ENCODE measurements at regions not wholly inside any gene's neighbourhood (a gene's known extent, or its start where the extent isn't known, plus 50 kb on each side); places are given as distances from the start of the nearest gene placed in this dataset.

DNA sequence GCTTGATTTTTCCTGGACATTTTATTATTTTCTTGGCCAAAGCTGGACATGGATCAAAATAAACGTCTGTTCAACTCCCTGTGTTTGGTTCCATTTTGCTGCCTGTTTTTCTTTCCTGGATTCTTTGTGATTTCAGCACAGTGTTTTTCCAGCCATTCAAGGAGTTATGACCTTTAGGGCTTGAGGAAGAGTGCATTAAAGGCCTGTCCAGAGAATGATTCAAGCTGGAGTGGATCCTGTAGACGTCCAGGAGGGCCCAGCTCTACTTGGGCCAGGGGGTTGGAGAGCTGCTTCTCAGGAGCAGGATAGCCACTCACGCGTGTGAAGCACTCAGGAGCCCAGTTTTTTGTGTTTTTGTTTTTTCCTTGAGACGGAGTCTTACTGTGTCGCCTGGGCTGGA, 56.5 kb upstream of the IER3 start:
- Histone ChIP-seq H3K4me1 (ENCODE audit: insufficient read depth, low read length, severe bottlenecking) (no peaks in the 10 kb centered on the region), H2AFZ (ENCODE audit: low read length) (no peak overlapping the region), H3K36me3 (ENCODE audit: insufficient read depth, low read length) (no peaks in the 10 kb centered on the region), H3K27ac (ENCODE audit: low read depth, low read length, poor library complexity, severe bottlenecking) (no peak overlapping the region), H3K79me2 (ENCODE audit: insufficient read depth, low read length) (no peaks in the 10 kb centered on the region), H3K27me3 (ENCODE audit: insufficient read depth, low read length) (no peaks in the 10 kb centered on the region), H3K9me2 (ENCODE audit: low read depth, low read length) (no peaks in the 10 kb centered on the region), H3K4me3 (ENCODE audit: low read depth, low read length, poor library complexity, severe bottlenecking) (no peak overlapping the region), H3F3A (ENCODE audit: insufficient read depth, low read length) (no peaks in the 10 kb centered on the region), H3K9me3 (ENCODE audit: low read length) (no peaks in the 10 kb centered on the region), H4K20me1 (ENCODE audit: insufficient read depth, low read length) (no peaks in the 10 kb centered on the region), H3K9ac (ENCODE audit: low read length) (no peak overlapping the region), H3K4me2 (ENCODE audit: low read length) (no peak overlapping the region)
- no peak for TF ChIP-seq EZH2 (IDR thresholded peaks at IDR 0.05; ENCODE audit: borderline replicate concordance, low read length)
- TF ChIP-seq, protein P1, sequence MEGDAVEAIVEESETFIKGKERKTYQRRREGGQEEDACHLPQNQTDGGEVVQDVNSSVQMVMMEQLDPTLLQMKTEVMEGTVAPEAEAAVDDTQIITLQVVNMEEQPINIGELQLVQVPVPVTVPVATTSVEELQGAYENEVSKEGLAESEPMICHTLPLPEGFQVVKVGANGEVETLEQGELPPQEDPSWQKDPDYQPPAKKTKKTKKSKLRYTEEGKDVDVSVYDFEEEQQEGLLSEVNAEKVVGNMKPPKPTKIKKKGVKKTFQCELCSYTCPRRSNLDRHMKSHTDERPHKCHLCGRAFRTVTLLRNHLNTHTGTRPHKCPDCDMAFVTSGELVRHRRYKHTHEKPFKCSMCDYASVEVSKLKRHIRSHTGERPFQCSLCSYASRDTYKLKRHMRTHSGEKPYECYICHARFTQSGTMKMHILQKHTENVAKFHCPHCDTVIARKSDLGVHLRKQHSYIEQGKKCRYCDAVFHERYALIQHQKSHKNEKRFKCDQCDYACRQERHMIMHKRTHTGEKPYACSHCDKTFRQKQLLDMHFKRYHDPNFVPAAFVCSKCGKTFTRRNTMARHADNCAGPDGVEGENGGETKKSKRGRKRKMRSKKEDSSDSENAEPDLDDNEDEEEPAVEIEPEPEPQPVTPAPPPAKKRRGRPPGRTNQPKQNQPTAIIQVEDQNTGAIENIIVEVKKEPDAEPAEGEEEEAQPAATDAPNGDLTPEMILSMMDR (IDR thresholded peaks at IDR 0.05; ENCODE audit: low read length) = no peak

DNA sequence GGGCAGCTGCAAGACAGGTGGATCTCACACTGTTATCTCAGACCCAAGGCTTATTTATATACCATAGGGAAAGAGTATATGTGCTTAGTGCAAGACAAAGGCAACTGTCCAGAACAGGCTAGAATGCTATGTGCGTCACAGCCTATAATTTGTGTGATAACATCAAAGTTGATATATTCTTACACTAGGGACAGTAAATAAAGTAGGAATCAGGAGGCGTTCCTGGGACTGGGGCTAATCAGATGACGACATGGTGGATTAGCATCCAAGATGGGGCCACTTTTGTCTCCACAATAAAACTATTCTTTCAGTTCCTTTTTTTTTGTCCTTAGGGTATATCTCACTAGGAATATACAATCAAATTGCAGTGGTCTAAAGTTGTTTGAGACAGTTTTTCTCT, 54.9 kb upstream of the IER3 start:
- no peaks in the 10 kb centered on the region for H3K9me2 ChIP-seq (ENCODE audit: low read depth, low read length)
- H3K27me3 ChIP-seq (ENCODE audit: insufficient read depth, low read length) = no peaks in the 10 kb centered on the region
- no peak overlapping the region for H3K4me3 ChIP-seq (ENCODE audit: low read depth, low read length, poor library complexity, severe bottlenecking)
- no peak overlapping the region for H3K9ac ChIP-seq (ENCODE audit: low read length)
- no peak for TF ChIP-seq EZH2 (IDR thresholded peaks at IDR 0.05; ENCODE audit: borderline replicate concordance, low read length)
- TF ChIP-seq, protein P1 (IDR thresholded peaks at IDR 0.05; ENCODE audit: low read length) = no peak
- no peak overlapping the region for H3K4me2 ChIP-seq (ENCODE audit: low read length)
- H4K20me1 ChIP-seq (ENCODE audit: insufficient read depth, low read length) = no peaks in the 10 kb centered on the region
- no peak overlapping the region for H2AFZ ChIP-seq (ENCODE audit: low read length)
- H3K9me3 ChIP-seq (ENCODE audit: low read length) = no peaks in the 10 kb centered on the region
- H3K79me2 ChIP-seq (ENCODE audit: insufficient read depth, low read length) = no peaks in the 10 kb centered on the region
- H3F3A ChIP-seq (ENCODE audit: insufficient read depth, low read length) = no peaks in the 10 kb centered on the region
- no peaks in the 10 kb centered on the region for H3K36me3 ChIP-seq (ENCODE audit: insufficient read depth, low read length)
- no peaks in the 10 kb centered on the region for H3K4me1 ChIP-seq (ENCODE audit: insufficient read depth, low read length, severe bottlenecking)
- H3K27ac ChIP-seq (ENCODE audit: low read depth, low read length, poor library complexity, severe bottlenecking) = no peak overlapping the region

DNA sequence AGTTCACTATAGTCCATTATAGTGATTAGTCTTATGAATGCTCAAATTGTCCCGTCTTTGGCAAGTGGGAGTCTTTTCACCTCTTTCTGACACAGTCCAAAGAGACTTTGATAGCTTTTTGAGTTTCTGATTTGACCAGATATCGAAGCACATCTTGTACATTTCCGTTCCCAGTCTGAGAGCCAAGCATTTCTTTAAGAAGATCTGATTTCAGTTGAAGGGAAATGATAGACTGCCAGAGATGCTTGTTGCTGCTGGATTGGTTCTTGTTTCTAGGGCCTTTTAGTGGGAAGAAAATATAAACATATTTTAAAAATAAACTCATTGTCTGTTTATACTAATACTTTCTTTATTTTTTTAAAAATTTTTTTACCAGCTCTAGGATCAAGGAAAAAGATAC, 54.1 kb upstream of the IER3 start:
- Histone ChIP-seq H4K20me1 (ENCODE audit: insufficient read depth, low read length) (no peaks in the 10 kb centered on the region), H3K27me3 (ENCODE audit: insufficient read depth, low read length) (no peaks in the 10 kb centered on the region), H3K4me3 (ENCODE audit: low read depth, low read length, poor library complexity, severe bottlenecking) (no peak overlapping the region), H3K4me1 (ENCODE audit: insufficient read depth, low read length, severe bottlenecking) (no peaks in the 10 kb centered on the region), H3K9ac (ENCODE audit: low read length) (no peak overlapping the region), H2AFZ (ENCODE audit: low read length) (no peak overlapping the region), H3K36me3 (ENCODE audit: insufficient read depth, low read length) (no peaks in the 10 kb centered on the region), H3K79me2 (ENCODE audit: insufficient read depth, low read length) (no peaks in the 10 kb centered on the region), H3K9me2 (ENCODE audit: low read depth, low read length) (no peaks in the 10 kb centered on the region), H3K4me2 (ENCODE audit: low read length) (no peak overlapping the region), H3K27ac (ENCODE audit: low read depth, low read length, poor library complexity, severe bottlenecking) (no peak overlapping the region), H3K9me3 (ENCODE audit: low read length) (no peaks in the 10 kb centered on the region), H3F3A (ENCODE audit: insufficient read depth, low read length) (no peaks in the 10 kb centered on the region)
- no peak for TF ChIP-seq EZH2 (IDR thresholded peaks at IDR 0.05; ENCODE audit: borderline replicate concordance, low read length)
- TF ChIP-seq, protein P1 (IDR thresholded peaks at IDR 0.05; ENCODE audit: low read length) = no peak

Data from OCI-LY1 (cell line).